Stimulated activated CD4-positive, alpha-beta T cell treated with anti-CD3 and anti-CD28 coated beads, Interleukin-2, amount 100 ng/mL, for 24 hours (primary cell): ENCODE measurements at regions not wholly inside any gene's neighbourhood (a gene's known extent, or its start where the extent isn't known, plus 50 kb on each side); places are given as distances from the start of the nearest gene placed in this dataset.

Source experiments
- DNase-seq, 2 donors: peaks; one replicate each; pipeline ENCODE4 v3.0.0-alpha.2; 2020

DNA sequence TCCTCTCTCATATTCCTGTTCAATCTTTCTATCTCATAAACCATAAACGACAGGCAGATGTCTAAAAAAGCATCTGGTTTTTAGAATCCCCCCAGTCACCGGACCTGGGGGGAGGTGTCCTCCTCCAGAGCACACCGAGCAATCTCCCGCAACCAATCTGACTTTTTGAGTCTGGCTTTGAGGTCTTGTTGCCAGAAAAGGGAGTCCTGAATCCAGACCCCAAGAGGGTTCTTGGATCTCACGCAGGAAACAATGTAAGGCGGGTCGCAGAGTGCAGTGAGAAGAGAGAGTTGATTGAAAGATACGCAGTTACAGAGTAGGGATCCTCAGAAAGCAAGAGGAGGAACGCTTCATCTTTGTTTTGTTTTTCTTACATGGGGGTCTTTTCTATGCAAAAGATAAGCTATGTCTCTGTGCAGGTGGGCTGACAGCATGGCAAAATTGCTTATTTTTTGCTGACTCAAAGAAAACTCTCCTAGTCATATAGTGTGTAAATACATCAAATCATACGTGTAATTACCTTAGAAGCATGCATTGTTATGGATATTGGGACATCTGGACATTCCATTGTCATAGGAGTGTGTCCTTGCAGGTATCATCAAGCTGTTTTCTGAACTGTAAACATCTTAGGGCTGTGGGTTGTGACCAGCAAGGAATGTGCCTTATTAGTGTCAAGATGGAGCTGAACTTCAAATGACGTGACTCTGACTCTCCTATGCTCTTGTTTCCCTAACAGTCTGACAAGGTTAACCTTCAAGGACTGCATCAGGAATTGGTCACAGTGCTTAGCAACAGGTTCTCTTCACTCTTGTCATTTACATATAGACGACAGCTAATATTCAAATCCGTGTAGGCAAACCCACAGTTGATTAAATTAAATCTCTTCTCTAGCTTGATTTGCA is 159.3 kb upstream of the DAPK1 start:
- DNase-seq: no peak

- DNase-seq: no peak
Observed at GRCh38 chr9:87340391-87340790, 157.3 kb upstream of the DAPK1 start.

DNA sequence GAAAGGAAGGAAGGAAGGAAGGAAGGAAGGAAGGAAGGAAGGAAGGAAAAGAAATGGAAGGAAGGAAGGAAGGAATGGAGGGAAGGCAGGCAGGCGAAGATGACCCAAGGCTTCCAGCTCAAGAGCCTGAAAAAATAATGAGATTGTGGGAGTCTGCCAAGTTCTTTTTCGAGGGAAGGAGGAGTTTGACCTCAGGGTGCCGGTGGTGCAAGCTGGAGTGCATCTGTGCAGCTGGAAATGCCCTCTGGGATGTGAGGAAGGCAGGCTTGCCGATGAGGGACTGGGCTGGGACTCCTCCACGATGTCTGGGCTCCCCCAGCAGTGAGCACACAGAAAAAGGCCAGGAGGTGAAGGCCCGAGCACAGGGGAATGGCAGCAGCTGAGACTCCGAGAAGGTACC is 154.9 kb upstream of the DAPK1 start:
- DNase-seq: no peak

DNA sequence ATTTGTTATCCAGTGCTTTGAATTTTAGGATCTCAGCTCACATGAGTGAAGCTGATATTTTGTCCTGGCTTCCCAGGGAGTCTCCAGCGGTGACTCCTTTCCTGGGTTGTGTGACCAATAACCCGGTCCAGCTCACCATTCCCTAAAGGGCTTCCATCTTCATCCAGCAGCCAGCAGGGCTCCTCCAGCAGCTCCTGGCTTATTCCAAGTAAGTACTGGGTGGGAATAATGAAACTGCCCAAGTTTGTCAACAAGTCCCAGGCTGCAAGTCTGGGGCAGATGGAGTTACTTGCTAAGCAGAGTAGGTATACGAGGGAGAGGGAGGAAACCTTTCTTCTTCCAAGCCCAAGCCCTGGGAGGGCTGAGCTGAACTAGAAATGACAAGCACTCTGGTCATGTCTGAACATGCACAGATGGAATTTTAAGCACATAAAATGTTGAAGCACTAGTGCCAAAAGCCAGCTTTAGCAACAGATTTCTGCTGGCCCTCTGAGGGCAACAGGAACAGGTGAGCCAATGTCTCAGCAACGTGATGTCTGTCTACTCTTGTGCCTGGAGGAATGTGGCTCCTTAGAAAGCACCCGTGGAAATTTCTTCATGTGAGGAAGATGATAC is 153.7 kb upstream of the DAPK1 start:
- no peak for DNase-seq

GRCh38 chr9:87346061-87346665 is 151.5 kb upstream of the DAPK1 start:
- DNase-seq: no peak

DNA sequence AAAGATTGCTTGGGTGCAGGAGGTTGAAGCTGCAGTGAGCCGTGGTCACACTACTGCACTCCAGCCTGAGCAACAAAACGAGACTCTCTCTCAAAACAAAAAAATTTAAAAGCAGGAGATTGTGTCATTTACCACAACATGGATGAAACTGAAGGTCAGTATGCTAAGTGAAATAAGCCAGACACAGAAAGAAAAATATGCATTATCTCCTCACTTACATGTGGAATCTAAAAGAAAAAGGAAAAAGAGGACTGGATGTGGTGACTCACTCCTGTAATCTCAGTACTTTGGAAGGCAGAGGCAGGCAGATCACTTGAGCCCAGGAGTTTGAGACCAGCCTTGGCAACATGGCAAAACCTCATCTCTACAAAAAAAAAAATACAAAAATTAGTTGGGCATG is 146.8 kb upstream of the DAPK1 start:
- no peak for DNase-seq

GRCh38 chr9:87353301-87353700 is 144.4 kb upstream of the DAPK1 start:
- no peak for DNase-seq

DNA sequence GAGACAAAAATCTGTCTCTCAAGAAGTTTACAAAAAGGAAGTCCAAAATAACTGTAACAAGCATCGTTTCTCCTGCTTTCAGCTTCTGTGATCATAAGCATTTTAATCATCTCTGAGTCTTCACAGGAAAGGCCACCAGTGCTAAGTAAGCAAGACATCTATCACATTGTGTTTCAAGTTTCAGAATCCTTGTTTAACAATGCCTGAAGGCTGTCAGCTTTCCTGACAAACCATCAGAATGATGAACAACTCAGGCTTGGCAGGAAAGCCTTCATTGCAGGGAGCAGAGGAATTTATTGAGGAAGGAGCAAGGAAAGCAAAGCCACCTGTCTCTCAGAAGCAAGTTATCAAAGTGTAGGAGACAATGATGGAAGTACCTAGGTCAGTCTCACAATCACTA is 143.5 kb upstream of the DAPK1 start:
- DNase-seq: no peak

- DNase-seq: no peak
Observed at GRCh38 chr9:87357600-87357999, 140.1 kb upstream of the DAPK1 start.

DNA sequence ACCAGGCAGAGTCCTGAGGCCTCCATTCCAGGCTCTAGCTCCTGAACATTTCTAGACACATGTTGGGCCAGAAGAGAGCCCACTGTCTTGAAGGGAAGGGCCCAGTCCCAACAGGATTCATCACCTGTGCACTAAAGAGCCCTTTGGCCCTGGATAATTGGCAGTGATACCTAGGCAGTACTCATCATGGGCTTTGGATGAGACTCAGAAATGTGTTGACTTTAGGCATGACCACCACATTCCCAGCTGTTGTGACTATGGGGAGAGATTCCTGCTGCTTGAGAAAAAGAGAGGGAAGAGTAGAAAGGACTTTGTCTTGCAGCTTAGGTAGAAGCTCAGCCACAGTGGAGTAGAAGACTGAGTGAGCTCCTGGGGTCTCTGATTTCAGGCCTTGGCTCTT is 138.4 kb upstream of the DAPK1 start:
- DNase-seq: no peak

DNA sequence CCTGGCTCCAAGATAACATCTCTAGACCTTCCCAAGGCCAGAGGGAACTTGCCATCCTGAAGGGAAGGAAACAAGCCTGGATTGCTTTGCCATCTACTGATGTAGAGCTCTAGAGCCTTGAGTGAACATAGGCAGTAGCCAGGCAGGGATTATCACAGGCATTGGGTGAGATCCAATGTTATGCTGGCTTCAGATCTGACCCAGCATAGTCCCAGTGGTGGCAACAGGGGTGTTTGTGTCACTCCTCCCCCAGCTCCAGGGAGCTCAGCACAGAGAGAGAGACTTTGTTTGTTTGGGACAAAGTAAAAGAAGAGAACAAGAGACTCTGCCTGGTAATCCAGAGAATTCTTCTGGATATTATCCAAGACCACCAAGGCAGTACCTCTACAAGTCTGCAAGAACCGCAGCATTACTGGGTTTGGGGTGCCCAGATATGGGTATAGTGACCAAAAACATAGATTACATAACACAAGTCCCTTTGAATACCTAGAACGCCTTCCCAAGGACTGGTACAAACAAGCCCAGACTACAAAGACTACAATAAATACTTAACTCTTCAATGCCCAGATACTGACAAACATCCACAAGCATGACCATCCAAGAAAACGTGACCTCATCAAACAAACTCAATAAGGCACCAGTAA is 137.6 kb upstream of the DAPK1 start:
- no peak for DNase-seq

DNA sequence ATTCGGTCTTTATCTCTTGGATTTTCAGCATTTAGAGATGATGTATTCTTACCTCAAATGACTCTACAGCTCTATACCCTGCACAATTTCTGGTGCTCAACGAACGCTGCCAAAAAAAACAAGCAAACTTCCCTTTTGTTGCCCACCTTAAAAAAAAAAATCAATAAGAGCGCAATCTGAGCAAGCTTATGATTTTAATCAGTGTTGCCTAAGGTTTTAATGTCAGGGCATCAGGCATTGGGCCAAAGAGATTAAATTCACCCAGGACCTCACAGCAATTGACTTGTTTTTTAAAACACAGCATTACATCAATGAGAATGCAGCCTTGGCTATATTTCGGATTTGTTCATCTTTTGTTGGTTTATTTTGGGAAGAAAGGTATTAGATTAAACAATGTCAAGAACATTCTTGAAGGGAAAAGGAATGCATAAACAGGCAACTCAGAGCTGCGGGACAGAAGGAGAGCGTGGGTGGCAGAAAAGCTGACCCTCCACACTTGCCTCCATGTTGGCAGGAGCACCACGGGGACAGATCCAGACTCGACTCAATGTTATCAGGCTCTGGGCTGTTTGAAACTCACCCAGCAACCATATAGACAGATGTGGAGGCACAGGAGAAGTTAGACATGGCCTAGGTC is 127.5 kb upstream of the DAPK1 start:
- DNase-seq: no peak

DNA sequence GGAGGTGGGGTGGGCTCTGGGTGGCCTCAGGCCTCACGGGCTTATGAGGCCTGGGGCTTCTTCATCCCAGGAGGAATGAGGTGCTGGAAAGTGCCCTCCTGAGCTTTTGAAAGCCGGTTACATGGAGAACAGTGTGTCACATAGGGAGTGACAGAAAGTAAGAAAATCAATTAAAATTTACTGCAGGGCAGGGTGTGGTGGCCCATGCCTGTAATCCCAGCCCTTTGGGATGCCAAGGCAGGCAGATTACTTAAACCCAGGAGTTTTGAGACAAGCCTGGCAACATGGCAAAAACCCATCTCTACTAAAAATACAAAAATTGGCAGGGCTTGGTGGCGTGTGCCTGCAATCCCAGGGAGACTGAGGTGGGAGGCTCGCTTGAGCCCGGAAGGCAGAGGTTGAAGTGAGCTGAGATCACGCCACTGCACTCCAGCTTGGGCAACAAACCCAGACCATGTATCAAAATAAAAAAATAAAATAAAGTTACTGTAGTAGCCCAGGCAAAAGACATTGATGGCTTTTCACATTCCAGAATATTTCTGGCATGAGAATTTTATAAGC is 125.8 kb upstream of the DAPK1 start:
- DNase-seq: no peak

GRCh38 chr9:87372356-87372851 is 125.3 kb upstream of the DAPK1 start:
- DNase-seq: no peak

- peak; percentile 34 to 39 for DNase-seq
Observed at GRCh38 chr9:87374023-87374919, 123.4 kb upstream of the DAPK1 start.

GRCh38 chr9:87375397-87376073 is 122.1 kb upstream of the DAPK1 start:
- no peak for DNase-seq

- DNase-seq: no peak
Observed at GRCh38 chr9:87378676-87379075, 119.0 kb upstream of the DAPK1 start.

GRCh38 chr9:87379300-87379699 is 118.4 kb upstream of the DAPK1 start:
- no peak for DNase-seq

DNA sequence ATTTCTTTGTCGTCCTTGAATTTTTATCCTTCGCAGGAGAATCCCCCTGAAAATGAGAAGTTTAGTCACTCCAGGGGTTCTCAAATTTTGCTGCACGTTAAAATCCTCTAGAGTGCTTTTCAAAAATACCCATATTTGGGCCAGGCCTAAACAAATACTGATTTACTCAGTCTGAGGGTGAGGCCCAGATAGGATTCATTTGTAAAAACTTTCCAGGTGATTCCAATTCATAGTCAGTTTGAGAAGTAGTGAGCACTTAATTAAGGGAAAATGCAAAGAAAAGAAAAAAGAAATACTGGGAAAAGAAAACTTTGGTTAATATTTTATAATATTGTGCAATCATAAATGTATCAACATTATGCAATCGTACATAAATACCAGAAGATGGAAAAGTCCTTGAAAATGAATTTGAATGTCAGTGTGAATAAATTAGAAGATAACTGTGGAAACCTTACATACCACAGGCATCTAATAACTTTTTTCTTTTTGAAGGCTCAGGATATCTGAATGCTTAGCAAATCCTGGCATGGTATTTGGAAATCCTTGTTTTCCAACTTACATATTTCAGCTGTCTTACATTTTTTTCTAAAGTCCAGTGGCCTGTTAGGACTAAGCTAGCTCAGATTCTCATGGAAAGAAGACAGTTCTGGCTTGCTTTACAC is 116.5 kb upstream of the DAPK1 start:
- DNase-seq: no peak

DNA sequence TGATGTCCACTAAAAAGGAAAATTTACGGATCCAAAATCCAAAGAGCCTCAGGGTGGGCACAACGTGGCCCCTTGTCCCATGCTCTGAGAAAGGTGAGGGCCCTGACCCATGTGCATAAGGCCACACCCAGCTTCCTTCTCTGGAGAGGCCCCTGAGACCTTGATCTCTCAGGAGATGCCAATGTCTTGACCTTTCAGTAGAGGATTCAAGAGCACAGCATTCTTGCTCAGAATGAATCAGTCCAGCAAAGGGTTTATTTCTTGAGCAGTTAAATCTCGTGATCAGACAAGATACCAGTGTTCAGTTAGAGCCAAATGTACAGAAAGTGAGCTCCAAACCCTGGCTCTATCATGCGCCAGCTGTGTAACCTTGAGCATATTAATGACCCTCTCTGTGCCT is 115.9 kb upstream of the DAPK1 start:
- DNase-seq: no peak
